Astrocyte (in vitro differentiated cells and primary cell): ENCODE measurements at regions not wholly inside any gene's neighbourhood (a gene's known extent, or its start where the extent isn't known, plus 50 kb on each side); places are given as distances from the start of the nearest gene placed in this dataset.

Experiments
- DNase-seq: peaks from one replicate; pipeline ENCODE4 v3.0.0-alpha.2; 2010; ENCODE audit warnings: low read depth
- FAIRE-seq: peaks from 2 replicates; lab custom pipeline; 2011; peaks lifted over from hg19 to GRCh38; lab: Jason Lieb, UNC
- H2AFZ ChIP-seq: 2 replicates; pipeline ENCODE4 v1.6.0; 2012; ENCODE audit warnings: low read depth, low read length, inconsistent platforms
- H3K27ac ChIP-seq: 2 replicates; pipeline ENCODE4 v1.5.1; 2011; ENCODE audit warnings: low read depth, low read length, inconsistent platforms
- H3K27me3 ChIP-seq: 2 replicates; pipeline ENCODE4 v1.6.0; 2011; ENCODE audit warnings: low read length, inconsistent platforms; ENCODE audit not compliant: insufficient read depth
- H3K36me3 ChIP-seq: 2 replicates; pipeline ENCODE4 v1.5.1; 2011; ENCODE audit warnings: low read length, inconsistent platforms; ENCODE audit not compliant: insufficient read depth
- H3K4me1 ChIP-seq: 2 replicates; pipeline ENCODE4 v1.5.1; 2011; ENCODE audit warnings: low read length, inconsistent platforms; ENCODE audit not compliant: insufficient read depth
- H3K4me2 ChIP-seq: 2 replicates; pipeline ENCODE4 v1.6.0; 2012; ENCODE audit warnings: low read length, inconsistent platforms
- H3K4me3 ChIP-seq: 2 replicates; pipeline ENCODE4 v1.5.1; 2011; ENCODE audit warnings: low read depth, mild to moderate bottlenecking, low read length, inconsistent platforms; ENCODE audit not compliant: insufficient read depth
- H3K79me2 ChIP-seq: 2 replicates; pipeline ENCODE4 v1.6.0; 2012; ENCODE audit warnings: mild to moderate bottlenecking, low read length, inconsistent platforms; ENCODE audit not compliant: insufficient read depth
- H3K9ac ChIP-seq: 2 replicates; pipeline ENCODE4 v1.6.0; 2012; ENCODE audit warnings: mild to moderate bottlenecking, low read length, inconsistent platforms
- H3K9me3 ChIP-seq: 2 replicates; pipeline ENCODE4 v1.5.1; 2012; ENCODE audit warnings: low read depth, mild to moderate bottlenecking, low read length, inconsistent platforms; ENCODE audit not compliant: insufficient read depth
- H4K20me1 ChIP-seq: 2 replicates; pipeline ENCODE4 v1.6.0; 2012; ENCODE audit warnings: low read length, inconsistent platforms; ENCODE audit not compliant: insufficient read depth
- H3K27ac Mint-ChIP-seq: one replicate; pipeline ENCODE4 v1.8.0; 2021; ENCODE audit warnings: mild to moderate bottlenecking, mixed read lengths; ENCODE audit not compliant: unreplicated experiment
- H3K27me3 Mint-ChIP-seq: one replicate; pipeline ENCODE4 v1.8.0; 2021; ENCODE audit warnings: low read depth, mixed read lengths; ENCODE audit not compliant: unreplicated experiment
- H3K36me3 Mint-ChIP-seq: one replicate; pipeline ENCODE4 v1.8.0; 2021; ENCODE audit warnings: low read depth, mixed read lengths; ENCODE audit not compliant: unreplicated experiment
- H3K4me1 Mint-ChIP-seq: one replicate; pipeline ENCODE4 v1.8.0; 2021; ENCODE audit warnings: low read depth, mixed read lengths; ENCODE audit not compliant: unreplicated experiment
- H3K4me3 Mint-ChIP-seq: one replicate; pipeline ENCODE4 v1.8.0; 2021; ENCODE audit warnings: mild to moderate bottlenecking, moderate library complexity, mixed read lengths; ENCODE audit not compliant: unreplicated experiment
- H3K9me3 Mint-ChIP-seq: one replicate; pipeline ENCODE4 v1.8.0; 2021; ENCODE audit warnings: mild to moderate bottlenecking, mixed read lengths; ENCODE audit not compliant: unreplicated experiment
- EZH2 ChIP-seq: IDR thresholded peaks from 2 replicates; pipeline ENCODE4 v1.6.1; 2012; ENCODE audit warnings: mild to moderate bottlenecking, low read length, inconsistent platforms; ENCODE audit not compliant: insufficient read depth
- TF ChIP-seq, protein P1 (sequence below): IDR thresholded peaks from 2 replicates; pipeline ENCODE4 v1.5.1; 2011; ENCODE audit warnings: low read depth, mild to moderate bottlenecking, inconsistent platforms, low read length, moderate library complexity; ENCODE audit not compliant: insufficient read depth

DNA sequence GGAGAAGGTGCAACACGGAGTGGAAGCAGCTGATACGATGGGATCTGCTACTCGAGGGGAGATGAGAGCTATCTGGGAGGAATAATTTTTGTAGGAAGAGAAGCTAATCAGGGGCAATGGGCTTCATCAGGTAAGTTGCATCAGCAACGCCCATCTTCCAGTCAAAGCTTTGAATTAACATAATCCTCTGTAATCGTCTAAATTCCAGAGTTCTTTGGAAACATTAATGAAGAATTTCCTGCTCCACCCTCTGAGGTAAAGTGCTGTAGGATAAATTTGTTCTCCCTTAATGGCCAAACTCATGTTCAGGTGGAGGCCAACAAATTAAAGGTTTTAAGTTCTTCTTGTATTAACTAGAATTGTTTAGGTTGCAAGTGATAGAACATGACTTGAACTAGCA lies 94.0 kb upstream of the KAZN start:
- TF ChIP-seq EZH2 = no peak
- TF ChIP-seq, protein P1, sequence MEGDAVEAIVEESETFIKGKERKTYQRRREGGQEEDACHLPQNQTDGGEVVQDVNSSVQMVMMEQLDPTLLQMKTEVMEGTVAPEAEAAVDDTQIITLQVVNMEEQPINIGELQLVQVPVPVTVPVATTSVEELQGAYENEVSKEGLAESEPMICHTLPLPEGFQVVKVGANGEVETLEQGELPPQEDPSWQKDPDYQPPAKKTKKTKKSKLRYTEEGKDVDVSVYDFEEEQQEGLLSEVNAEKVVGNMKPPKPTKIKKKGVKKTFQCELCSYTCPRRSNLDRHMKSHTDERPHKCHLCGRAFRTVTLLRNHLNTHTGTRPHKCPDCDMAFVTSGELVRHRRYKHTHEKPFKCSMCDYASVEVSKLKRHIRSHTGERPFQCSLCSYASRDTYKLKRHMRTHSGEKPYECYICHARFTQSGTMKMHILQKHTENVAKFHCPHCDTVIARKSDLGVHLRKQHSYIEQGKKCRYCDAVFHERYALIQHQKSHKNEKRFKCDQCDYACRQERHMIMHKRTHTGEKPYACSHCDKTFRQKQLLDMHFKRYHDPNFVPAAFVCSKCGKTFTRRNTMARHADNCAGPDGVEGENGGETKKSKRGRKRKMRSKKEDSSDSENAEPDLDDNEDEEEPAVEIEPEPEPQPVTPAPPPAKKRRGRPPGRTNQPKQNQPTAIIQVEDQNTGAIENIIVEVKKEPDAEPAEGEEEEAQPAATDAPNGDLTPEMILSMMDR = no peak
- Histone ChIP-seq H2AFZ (no peak overlapping the region), H3K27me3 (no peaks in the 10 kb centered on the region), H4K20me1 (no peaks in the 10 kb centered on the region), H3K79me2 (no peaks in the 10 kb centered on the region), H3K4me2 (no peak overlapping the region), H3K36me3 (no peaks in the 10 kb centered on the region), H3K27ac (no peak overlapping the region), H3K4me1 (no peaks in the 10 kb centered on the region), H3K9me3 (peaks cover 2% of the 10 kb centered on the region), H3K4me3 (no peak overlapping the region), H3K9ac (no peak overlapping the region)
- no peaks in the 10 kb centered on the region for H3K4me1 Mint-ChIP-seq
- H3K27me3 Mint-ChIP-seq = peaks cover 12% of the 10 kb centered on the region
- no peaks in the 10 kb centered on the region for H3K36me3 Mint-ChIP-seq
- H3K9me3 Mint-ChIP-seq = no peaks in the 10 kb centered on the region
- FAIRE-seq = no peak
- H3K27ac Mint-ChIP-seq = no peak overlapping the region
- DNase-seq = no peak
- H3K4me3 Mint-ChIP-seq = no peak overlapping the region

DNA sequence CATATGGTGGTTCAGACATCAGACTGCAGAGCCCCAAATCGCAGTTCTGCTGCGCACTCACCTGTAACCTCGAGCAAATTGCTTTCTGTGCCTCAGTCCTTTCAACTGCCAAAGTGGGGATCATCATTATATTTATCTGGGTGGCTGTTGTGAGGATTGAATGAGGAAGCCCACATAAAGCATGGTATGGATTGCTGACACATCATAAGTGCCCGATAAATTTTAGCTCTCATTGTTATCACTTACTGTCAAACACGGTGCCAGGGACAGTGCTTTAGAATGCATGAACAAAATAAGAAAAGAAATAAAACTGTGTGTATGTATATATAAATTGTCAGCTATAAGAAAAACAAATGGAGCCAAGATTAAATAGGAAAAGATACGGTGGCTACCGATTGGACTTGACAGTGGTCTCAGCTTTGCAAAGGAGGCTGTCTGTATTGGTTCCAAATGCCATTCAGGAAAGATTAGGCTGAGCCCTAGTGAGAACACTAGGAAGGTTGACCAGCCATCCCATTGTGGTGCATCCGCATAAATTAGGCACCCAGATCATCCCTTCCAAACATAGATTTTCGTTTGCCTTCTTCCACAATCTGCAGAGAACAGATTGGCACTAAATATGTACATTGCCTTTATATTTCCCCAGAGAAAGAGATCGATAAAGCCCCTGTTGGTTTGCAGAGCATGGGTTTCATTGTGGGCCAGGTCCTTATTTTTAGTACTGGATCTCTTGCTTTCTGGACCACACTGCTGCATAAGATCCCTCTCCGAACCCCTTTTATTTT lies 91.8 kb upstream of the KAZN start:
- no peaks in the 10 kb centered on the region for H3K36me3 Mint-ChIP-seq
- Histone ChIP-seq H3K79me2 (no peaks in the 10 kb centered on the region), H3K36me3 (no peaks in the 10 kb centered on the region), H3K27ac (no peak overlapping the region), H3K9ac (no peak overlapping the region), H3K9me3 (peaks cover 2% of the 10 kb centered on the region), H3K4me2 (no peak overlapping the region), H4K20me1 (no peaks in the 10 kb centered on the region), H3K4me3 (no peak overlapping the region), H3K27me3 (no peaks in the 10 kb centered on the region), H2AFZ (no peak overlapping the region), H3K4me1 (no peaks in the 10 kb centered on the region)
- no peak for DNase-seq
- TF ChIP-seq, protein P1 = no peak
- TF ChIP-seq EZH2 = no peak
- no peak overlapping the region for H3K4me3 Mint-ChIP-seq
- FAIRE-seq = no peak
- no peaks in the 10 kb centered on the region for H3K9me3 Mint-ChIP-seq
- no peaks in the 10 kb centered on the region for H3K4me1 Mint-ChIP-seq
- no peak overlapping the region for H3K27ac Mint-ChIP-seq
- peaks cover 14% of the 10 kb centered on the region for H3K27me3 Mint-ChIP-seq

DNA sequence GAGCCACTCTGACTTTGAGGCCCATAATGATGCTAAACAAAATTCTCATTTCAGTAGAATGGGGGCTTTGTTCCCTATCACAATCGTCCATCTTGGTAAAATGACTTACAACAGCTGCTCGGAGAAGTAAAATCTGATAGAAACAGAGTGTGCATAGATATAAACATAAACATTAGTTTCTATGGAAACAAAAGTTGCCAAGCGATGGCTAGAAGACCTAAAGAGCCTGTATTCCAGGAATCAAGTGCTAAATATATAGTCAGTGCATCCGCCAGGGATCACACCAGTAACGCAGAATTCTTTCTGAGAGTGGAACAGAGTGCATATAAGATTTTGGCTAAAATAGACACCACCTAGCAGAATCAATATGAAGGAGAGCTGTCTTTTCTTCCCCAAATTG lies 91.2 kb upstream of the KAZN start:
- FAIRE-seq = no peak

More for the DNA sequence above, 91.2 kb upstream of the KAZN start:
- Histone ChIP-seq H3K9ac (no peak overlapping the region), H3K36me3 (no peaks in the 10 kb centered on the region), H3K9me3 (peaks cover 2% of the 10 kb centered on the region), H3K27me3 (no peaks in the 10 kb centered on the region), H3K27ac (no peak overlapping the region), H4K20me1 (no peaks in the 10 kb centered on the region), H3K4me1 (no peaks in the 10 kb centered on the region), H2AFZ (no peak overlapping the region), H3K4me3 (no peak overlapping the region), H3K79me2 (no peaks in the 10 kb centered on the region), H3K4me2 (no peak overlapping the region)
- H3K27ac Mint-ChIP-seq = no peak overlapping the region
- peaks cover 16% of the 10 kb centered on the region for H3K27me3 Mint-ChIP-seq
- no peaks in the 10 kb centered on the region for H3K4me1 Mint-ChIP-seq
- no peak for DNase-seq
- TF ChIP-seq EZH2 = no peak
- TF ChIP-seq, protein P1 = no peak
- H3K4me3 Mint-ChIP-seq = no peak overlapping the region
- no peaks in the 10 kb centered on the region for H3K36me3 Mint-ChIP-seq
- H3K9me3 Mint-ChIP-seq = no peaks in the 10 kb centered on the region
